H1 (cell line): ENCODE measurements at regions not wholly inside any gene's neighbourhood (a gene's known extent, or its start where the extent isn't known, plus 50 kb on each side); places are given as distances from the start of the nearest gene placed in this dataset.

ENCODE experiments used
- CTCF ChIA-PET: fragments of 300-600 bp; sonication (Branson Sonifier 250); formaldehyde crosslinking; loops from one replicate; lab custom pipeline; 2021; ENCODE audit not compliant: partially characterized antibody; lab: Charles Lee
- POLR2A ChIA-PET: fragments of 300-600 bp; sonication (Branson Sonifier 250); formaldehyde crosslinking; loops from one replicate; lab custom pipeline; 2021; ENCODE audit warnings: inconsistent platforms; ENCODE audit not compliant: partially characterized antibody; lab: Charles Lee
- DNase-seq, 2 experiments: peaks; one replicate each; pipeline versions ENCODE4 v3.0.0 to v3.0.0-alpha.2; 2010 to 2022; ENCODE audit warnings: low spot score in 2 of 2, low read depth in 1 of 2, mixed read lengths in 1 of 2
- FAIRE-seq: peaks from 2 replicates; lab custom pipeline; 2011; peaks lifted over from hg19 to GRCh38; lab: Jason Lieb, UNC
- H2AFZ ChIP-seq: 2 replicates; pipeline ENCODE4 v1.8.1; 2012; ENCODE audit warnings: low read length, inconsistent platforms
- H2AK5ac ChIP-seq: 2 replicates; pipeline ENCODE4 v1.6.1; 2013; ENCODE audit warnings: low read depth, low read length
- H2BK120ac ChIP-seq: replicated peaks from 2 replicates; pipeline ENCODE3; 2013; ENCODE audit warnings: low read depth, low read length, inconsistent platforms
- H2BK12ac ChIP-seq: 2 replicates; pipeline ENCODE4 v1.6.1; 2013; ENCODE audit warnings: low read depth, low read length
- H2BK15ac ChIP-seq: 2 replicates; pipeline ENCODE4 v1.6.1; 2013; ENCODE audit warnings: low read length
- H2BK20ac ChIP-seq: 2 replicates; pipeline ENCODE4 v1.6.1; 2013; ENCODE audit warnings: low read length
- H2BK5ac ChIP-seq: 2 replicates; pipeline ENCODE4 v1.6.1; 2013; ENCODE audit warnings: low read depth, low read length
- H3K14ac ChIP-seq: 2 replicates; pipeline ENCODE4 v1.6.1; 2013; ENCODE audit warnings: inconsistent platforms; ENCODE audit not compliant: insufficient read length
- H3K18ac ChIP-seq: 2 replicates; pipeline ENCODE4 v1.6.1; 2013; ENCODE audit warnings: low read length; ENCODE audit errors: extremely low read depth
- H3K23ac ChIP-seq: 2 replicates; pipeline ENCODE4 v1.6.1; 2013; ENCODE audit warnings: inconsistent platforms; ENCODE audit not compliant: insufficient read length
- H3K23me2 ChIP-seq: 2 replicates; pipeline ENCODE4 v1.6.1; 2013; ENCODE audit warnings: low read depth, low read length
- H3K27ac ChIP-seq: 2 replicates; pipeline ENCODE4 v1.6.1; 2011; ENCODE audit warnings: low read depth, low read length, inconsistent platforms
- H3K27me3 ChIP-seq, 4 experiments: replicated peaks in 1 of 4; 1 replicate in 1 of 4; 2 replicates in 3 of 4; pipeline versions ENCODE4 v1.6.1 to v1.8.1; 2011 to 2013; ENCODE audit warnings: low read length in 3 of 4, mild to moderate bottlenecking in 3 of 4, inconsistent platforms in 2 of 4, mixed read lengths in 2 of 4, moderate library complexity in 1 of 4; ENCODE audit not compliant: control insufficient read depth in 3 of 4, insufficient read depth in 3 of 4; ENCODE audit errors: extremely low read depth in 1 of 4
- H3K36me3 ChIP-seq, 4 experiments: 2 replicates each; pipeline versions ENCODE4 v1.6.1 to v1.8.1; 2011 to 2013; ENCODE audit warnings: mild to moderate bottlenecking in 4 of 4, low read length in 3 of 4, moderate library complexity in 2 of 4, control low read depth in 1 of 4, inconsistent platforms in 1 of 4; ENCODE audit not compliant: insufficient read depth in 4 of 4, control insufficient read depth in 2 of 4
- H3K4ac ChIP-seq: replicated peaks from 2 replicates; pipeline ENCODE3; 2013; ENCODE audit warnings: low read length, low read depth, mixed read lengths, inconsistent platforms; ENCODE audit not compliant: insufficient read length
- H3K4me1 ChIP-seq, 4 experiments: replicated peaks in 1 of 4; 1 replicate in 1 of 4; 2 replicates in 3 of 4; pipeline versions ENCODE4 v1.6.1 to v1.8.1; 2011 to 2013; ENCODE audit warnings: low read length in 3 of 4, inconsistent platforms in 2 of 4, mixed read lengths in 1 of 4; ENCODE audit not compliant: insufficient read depth in 4 of 4, control insufficient read depth in 3 of 4
- H3K4me2 ChIP-seq, 2 experiments: 2 replicates each; pipeline versions ENCODE4 v1.6.1 to v1.8.1; 2011 to 2013; ENCODE audit warnings: low read depth in 2 of 2, low read length in 2 of 2, control low read depth in 1 of 2, inconsistent platforms in 1 of 2, mild to moderate bottlenecking in 1 of 2; ENCODE audit not compliant: insufficient read depth in 1 of 2
- H3K4me3 ChIP-seq, 4 experiments: fragments of 200-600, 300-600 bp in 1 of 4; sonication (generic), shearing (Covaris generic), sonication (Bioruptor Twin) in 1 of 4; 2 replicates each; pipeline versions ENCODE4 v1.5.1 to v1.8.1; 2011 to 2016; ENCODE audit warnings: low read length in 4 of 4, low read depth in 3 of 4, control low read depth in 2 of 4, inconsistent platforms in 2 of 4, mild to moderate bottlenecking in 2 of 4, mixed read lengths in 1 of 4, moderate library complexity in 1 of 4; ENCODE audit not compliant: insufficient read depth in 2 of 4; ENCODE audit errors: extremely low read depth in 1 of 4
- H3K56ac ChIP-seq: replicated peaks from 2 replicates; pipeline ENCODE3; 2013; ENCODE audit warnings: low read depth, mild to moderate bottlenecking, mixed read lengths, low read length, inconsistent platforms; ENCODE audit not compliant: insufficient read length
- H3K79me1 ChIP-seq: 2 replicates; pipeline ENCODE4 v1.6.1; 2013; ENCODE audit warnings: low read depth, low read length, control low read depth
- H3K79me2 ChIP-seq, 2 experiments: 2 replicates each; pipeline versions ENCODE4 v1.6.1 to v1.8.1; 2012 to 2013; ENCODE audit warnings: low read length in 2 of 2, mild to moderate bottlenecking in 2 of 2, inconsistent platforms in 1 of 2; ENCODE audit not compliant: insufficient read depth in 2 of 2, control insufficient read depth in 1 of 2
- H3K9ac ChIP-seq, 4 experiments: replicated peaks in 1 of 4; 1 replicate in 1 of 4; 2 replicates in 3 of 4; pipeline versions ENCODE4 v1.6.1 to v1.8.1; 2011 to 2013; ENCODE audit warnings: low read depth in 3 of 4, low read length in 3 of 4, control low read depth in 2 of 4, mild to moderate bottlenecking in 2 of 4, moderate library complexity in 2 of 4, inconsistent platforms in 1 of 4; ENCODE audit errors: extremely low read depth in 1 of 4
- H3K9me3 ChIP-seq, 2 experiments: 2 replicates each; pipeline versions ENCODE4 v1.6.1 to v1.8.1; 2012 to 2013; ENCODE audit warnings: mild to moderate bottlenecking in 2 of 2, moderate library complexity in 2 of 2, control low read depth in 1 of 2, inconsistent platforms in 1 of 2, low read depth in 1 of 2, low read length in 1 of 2, mixed read lengths in 1 of 2; ENCODE audit not compliant: insufficient read depth in 2 of 2
- H4K20me1 ChIP-seq, 2 experiments: replicated peaks in 1 of 2; 2 replicates each; pipeline versions ENCODE3 to v1.8.1; 2011 to 2013; ENCODE audit warnings: inconsistent platforms in 2 of 2, low read length in 2 of 2, mild to moderate bottlenecking in 1 of 2; ENCODE audit not compliant: insufficient read depth in 2 of 2, control insufficient read depth in 1 of 2
- H4K5ac ChIP-seq: 2 replicates; pipeline ENCODE4 v1.6.1; 2013; ENCODE audit warnings: low read length, low read depth, mixed read lengths, inconsistent platforms; ENCODE audit not compliant: insufficient read length
- H4K8ac ChIP-seq: 2 replicates; pipeline ENCODE4 v1.8.0; 2013; ENCODE audit warnings: mild to moderate bottlenecking, moderate library complexity, low read length, inconsistent platforms; ENCODE audit not compliant: insufficient read depth; ENCODE audit errors: extremely low read depth
- H4K91ac ChIP-seq: replicated peaks from 2 replicates; pipeline ENCODE3; 2013; ENCODE audit warnings: low read length, mixed read lengths, inconsistent platforms; ENCODE audit not compliant: insufficient read length
- MAX ChIP-seq: IDR thresholded peaks from 2 replicates; pipeline ENCODE4 v1.6.1; 2012; ENCODE audit warnings: inconsistent platforms
- NANOG ChIP-seq: IDR thresholded peaks from 2 replicates; pipeline ENCODE4 v1.6.1; 2011; ENCODE audit warnings: low read length, low read depth, mild to moderate bottlenecking, inconsistent platforms; ENCODE audit not compliant: insufficient read depth, poor library complexity, severe bottlenecking
- RAD21 ChIP-seq, 2 experiments: IDR thresholded peaks in 1 of 2; conservative IDR thresholded peaks in 1 of 2; 2 replicates each; pipeline ENCODE4 v1.6.1; 2011; ENCODE audit warnings: low read depth in 2 of 2, low read length in 2 of 2, improper control_type of control experiment in 1 of 2, inconsistent platforms in 1 of 2, mild to moderate bottlenecking in 1 of 2, moderate library complexity in 1 of 2
- WGBS, 2 experiments: shearing (Covaris generic) in 1 of 2; methylation state at CpG; one replicate each; pipeline versions ENCODE4 v1.1.6 to v1.1.7; 2013 to 2015; ENCODE audit warnings: low lambda C conversion rate in 2 of 2, mixed read lengths in 2 of 2, inconsistent platforms in 1 of 2, low coverage in 1 of 2, missing lambda C conversion rate in 1 of 2; ENCODE audit not compliant: insufficient replicate concordance in 2 of 2, insufficient coverage in 1 of 2, insufficient read length in 1 of 2; ENCODE audit errors: extremely low coverage in 1 of 2, missing lambda C conversion rate in 1 of 2; 5-methylcytosine and 5-hydroxymethylcytosine counted together

- POLR2A ChIA-PET: no interaction called here
- WGBS, 2 experiments: 80% methylated on average over 6 of the region's 6 CpGs; no CpG with 5 or more reads in 1 of the 2 experiments
- DNase-seq (no peak), FAIRE-seq (no peak)
- no peak overlapping the region for H2BK12ac ChIP-seq
- CTCF ChIA-PET: no interaction called here
- no peak overlapping the region for H2BK15ac ChIP-seq
- H3K36me3 ChIP-seq: no peaks in the 10 kb centered on the region
- no peak overlapping the region for H3K4me2 ChIP-seq
- no peak overlapping the region for H2BK20ac ChIP-seq
- H3K4ac ChIP-seq: no peak overlapping the region
- no peak overlapping the region for H4K8ac ChIP-seq
- H3K18ac ChIP-seq: no peak overlapping the region
- H2BK120ac ChIP-seq: no peak overlapping the region
- H3K9ac ChIP-seq: no peak overlapping the region
- no peaks in the 10 kb centered on the region for H3K79me1 ChIP-seq
- no peak overlapping the region for H3K56ac ChIP-seq
- H3K4me1 ChIP-seq: 0 out of 7 replicates have a peak, but pooled peaks cover 0 to 2% (median 0%) of the 10 kb centered on the region in 4 experiments
- no peaks in the 10 kb centered on the region for H3K27me3 ChIP-seq
- no peak overlapping the region for H3K14ac ChIP-seq
- no peak overlapping the region for H2BK5ac ChIP-seq
- H3K4me3 ChIP-seq: no peak overlapping the region
- no peak overlapping the region for H2AFZ ChIP-seq
- no peaks in the 10 kb centered on the region for H3K9me3 ChIP-seq
- no peak for TF ChIP-seq NANOG
- TF ChIP-seq MAX: no peak
- peak; percentile 33 to 55 for TF ChIP-seq RAD21 (IDR thresholded peaks at IDR 0.05 in 1 of 2, conservative IDR thresholded peaks at IDR 0.05 in 1 of 2; ENCODE audit: low read depth in 2 of 2, low read length in 2 of 2)
- no peak overlapping the region for H3K27ac ChIP-seq
- no peaks in the 10 kb centered on the region for H4K20me1 ChIP-seq
- no peak overlapping the region for H4K5ac ChIP-seq
- H3K23ac ChIP-seq: no peak overlapping the region
- no peaks in the 10 kb centered on the region; the same call in 1 of the 2 replicates for H3K23me2 ChIP-seq
- no peaks in the 10 kb centered on the region for H3K79me2 ChIP-seq
- no peak overlapping the region for H4K91ac ChIP-seq
- no peak overlapping the region for H2AK5ac ChIP-seq
Measured at GRCh38 chr2:145043399-145043834, 523.5 kb upstream of the ZEB2 start.
